IMR-90 (cell line): ENCODE measurements at regions not wholly inside any gene's neighbourhood (a gene's known extent, or its start where the extent isn't known, plus 50 kb on each side); places are given as distances from the start of the nearest gene placed in this dataset.
A peak's percentile ranks its signal among the peaks of the same experiment; 100 is the strongest.

Experiments
- ATAC-seq: fragments of 200-7000 bp; cut with Tn5 transposase; 2 replicates; pipeline ENCODE4 v1.9.1; 2020; ENCODE audit warnings: low read depth, mild to moderate bottlenecking, moderate library complexity
- BruUV-seq: library from RNA; stranded (reverse); fragments of 400-500 nt; replicated peaks from 2 replicates; lab custom pipeline; 2021; lab: Mats Ljungman, UMichigan
- CTCF ChIA-PET: fragments of 300-600 bp; formaldehyde crosslinking; extraction: SDS; loops from one replicate; lab custom pipeline; 2021; ENCODE audit warnings: antibody characterized with exemption; lab: Yijun Ruan, JAX
- POLR2A ChIA-PET: fragments of 300-600 bp; sonication (Branson Sonifier 250); formaldehyde crosslinking; loops from one replicate; lab custom pipeline; 2022; ENCODE audit warnings: antibody characterized with exemption; ENCODE audit not compliant: unreplicated experiment; lab: Charles Lee
- DNase-seq: peaks from one replicate; pipeline ENCODE4 v3.0.0; 2013
- H2AFZ ChIP-seq: replicated peaks from 2 replicates; pipeline ENCODE3; 2013; ENCODE audit warnings: low read length, mild to moderate bottlenecking; ENCODE audit not compliant: poor library complexity
- H2AK5ac ChIP-seq: 2 replicates; pipeline ENCODE4 v1.6.1; 2013; ENCODE audit warnings: low read depth, low read length, inconsistent platforms
- H2AK9ac ChIP-seq: replicated peaks from 2 replicates; pipeline ENCODE3; 2013; ENCODE audit warnings: mild to moderate bottlenecking, low read depth, low read length, moderate library complexity; ENCODE audit not compliant: poor library complexity
- H2BK120ac ChIP-seq: 2 replicates; pipeline ENCODE4 v1.6.1; 2013; ENCODE audit warnings: low read depth, low read length, inconsistent platforms
- H2BK15ac ChIP-seq: 3 replicates; pipeline ENCODE4 v1.6.1; 2013; ENCODE audit warnings: low read depth, low read length, inconsistent platforms
- H2BK20ac ChIP-seq: 2 replicates; pipeline ENCODE4 v1.6.1; 2013; ENCODE audit warnings: low read depth, mild to moderate bottlenecking, inconsistent platforms, low read length, moderate library complexity
- H2BK5ac ChIP-seq: 2 replicates; pipeline ENCODE4 v1.6.1; 2013; ENCODE audit warnings: mild to moderate bottlenecking, low read depth, low read length, inconsistent platforms; ENCODE audit not compliant: poor library complexity, severe bottlenecking
- H3K14ac ChIP-seq: replicated peaks from 2 replicates; pipeline ENCODE4 v1.6.1; 2013; ENCODE audit warnings: low read depth, low read length, inconsistent platforms
- H3K18ac ChIP-seq: 2 replicates; pipeline ENCODE4 v1.6.1; 2013; ENCODE audit warnings: low read depth, low read length, control low read depth
- H3K23ac ChIP-seq: 2 replicates; pipeline ENCODE4 v1.6.1; 2013; ENCODE audit warnings: low read depth, low read length, inconsistent platforms
- H3K27ac ChIP-seq: 2 replicates; pipeline ENCODE4 v1.5.1; 2013; ENCODE audit warnings: mild to moderate bottlenecking, control low read depth, low read length; ENCODE audit not compliant: insufficient read depth
- H3K27me3 ChIP-seq: 2 replicates; pipeline ENCODE4 v1.6.1; 2013; ENCODE audit warnings: low read length; ENCODE audit not compliant: control insufficient read depth, insufficient read depth
- H3K36me3 ChIP-seq: 2 replicates; pipeline ENCODE4 v1.6.1; 2013; ENCODE audit warnings: low read length, mixed read lengths; ENCODE audit not compliant: control insufficient read depth, insufficient read depth
- H3K4ac ChIP-seq: 2 replicates; pipeline ENCODE4 v1.6.1; 2013; ENCODE audit warnings: low read depth, low read length, inconsistent platforms
- H3K4me1 ChIP-seq: 2 replicates; pipeline ENCODE4 v1.6.1; 2013; ENCODE audit warnings: low read length, mixed read lengths; ENCODE audit not compliant: control insufficient read depth, insufficient read depth
- H3K4me2 ChIP-seq: 2 replicates; pipeline ENCODE4 v1.6.1; 2013; ENCODE audit warnings: low read depth, mild to moderate bottlenecking, control low read depth, low read length, moderate library complexity
- H3K4me3 ChIP-seq: 2 replicates; pipeline ENCODE4 v1.5.1; 2013; ENCODE audit warnings: low read depth, mild to moderate bottlenecking, control low read depth, low read length, moderate library complexity; ENCODE audit not compliant: insufficient read depth
- H3K56ac ChIP-seq: 2 replicates; pipeline ENCODE4 v1.6.1; 2013; ENCODE audit warnings: low read length, inconsistent platforms; ENCODE audit not compliant: insufficient read depth; ENCODE audit errors: extremely low read depth
- H3K79me1 ChIP-seq, 2 experiments: 2 replicates each; pipeline ENCODE4 v1.6.1; 2013; ENCODE audit warnings: low read length in 2 of 2, inconsistent platforms in 1 of 2, low read depth in 1 of 2
- H3K9ac ChIP-seq: 2 replicates; pipeline ENCODE4 v1.6.1; 2013; ENCODE audit warnings: low read depth, low read length, control low read depth
- H3K9me1 ChIP-seq: 2 replicates; pipeline ENCODE4 v1.6.1; 2013; ENCODE audit warnings: low read length, inconsistent platforms; ENCODE audit not compliant: insufficient read depth
- H3K9me3 ChIP-seq: 2 replicates; pipeline ENCODE4 v1.6.1; 2013; ENCODE audit warnings: low read length; ENCODE audit not compliant: control insufficient read depth, insufficient read depth
- H4K20me1 ChIP-seq: 2 replicates; pipeline ENCODE4 v1.6.1; 2013; ENCODE audit warnings: low read length, inconsistent platforms; ENCODE audit not compliant: insufficient read depth
- H4K5ac ChIP-seq: 2 replicates; pipeline ENCODE4 v1.6.1; 2013; ENCODE audit warnings: mild to moderate bottlenecking, low read depth, low read length, control low read depth
- H4K8ac ChIP-seq, 2 experiments: 2 replicates each; pipeline ENCODE4 v1.6.1; 2013; ENCODE audit warnings: low read depth in 2 of 2, low read length in 2 of 2, control low read depth in 1 of 2, inconsistent platforms in 1 of 2
- H4K91ac ChIP-seq: 2 replicates; pipeline ENCODE4 v1.6.1; 2013; ENCODE audit warnings: low read depth, low read length, inconsistent platforms; ENCODE audit not compliant: insufficient read depth
- CEBPB ChIP-seq: IDR thresholded peaks from 2 replicates; pipeline ENCODE4 v1.6.1; 2012; ENCODE audit warnings: low read depth, low read length, improper control_type of control experiment
- CHD1 ChIP-seq: IDR thresholded peaks from 2 replicates; pipeline ENCODE4 v1.6.1; 2012; ENCODE audit warnings: low read depth, low read length, improper control_type of control experiment
- FOS ChIP-seq: fragments of 150-350 bp; IDR thresholded peaks from 2 replicates; pipeline ENCODE4 v1.6.1; 2016; ENCODE audit warnings: low read depth, low read length
- NFE2L2 ChIP-seq: fragments of 150-350 bp; IDR thresholded peaks from 2 replicates; pipeline ENCODE4 v1.6.1; 2016; ENCODE audit warnings: low read depth, mild to moderate bottlenecking, low read length
- POLR2A ChIP-seq: IDR thresholded peaks from 2 replicates; pipeline ENCODE4 v1.6.1; 2012; ENCODE audit warnings: mild to moderate bottlenecking, low read depth, low read length
- RAD21 ChIP-seq: IDR thresholded peaks from 2 replicates; pipeline ENCODE4 v1.6.1; 2012; ENCODE audit warnings: low read length, improper control_type of control experiment
- RCOR1 ChIP-seq: IDR thresholded peaks from 2 replicates; pipeline ENCODE4 v1.6.1; 2012; ENCODE audit warnings: mild to moderate bottlenecking, low read length, improper control_type of control experiment; ENCODE audit not compliant: insufficient replicate concordance
- SMC3 ChIP-seq: fragments of 150-350 bp; IDR thresholded peaks from 2 replicates; pipeline ENCODE4 v1.6.1; 2016; ENCODE audit warnings: low read depth, mild to moderate bottlenecking, antibody characterized with exemption, low read length, moderate library complexity
- WGBS, 2 experiments: methylation state at CpG; one replicate each; pipeline versions ENCODE4 v1.1.5 to v1.1.7; 2013; ENCODE audit warnings: missing lambda C conversion rate in 2 of 2; ENCODE audit not compliant: insufficient read length in 1 of 2; ENCODE audit errors: extremely low coverage in 2 of 2; 5-methylcytosine and 5-hydroxymethylcytosine counted together
- dilution Hi-C: fragments of 300-500 bp; cut with HindIII; formaldehyde crosslinking; loops from one replicate; pipeline ENCODE4 v1.14.3; 2018; ENCODE audit warnings: low sequenced_read_pairs; ENCODE audit not compliant: unreplicated experiment
- in situ Hi-C: fragments of 300-500 bp; cut with MboI; formaldehyde crosslinking; loops from 3 replicates; pipeline ENCODE4 v1.14.3; 2019; ENCODE audit warnings: low sequenced_read_pairs, inconsistent platforms, mixed read lengths
- intact Hi-C: fragments of 100-400 bp; cut with micrococcal nuclease; formaldehyde crosslinking; loops from 2 replicates; pipeline ENCODE4 v1.10.0; 2022
- TF ChIP-seq, protein P1 (sequence below): fragments of 150-350 bp; IDR thresholded peaks from 2 replicates; pipeline ENCODE4 v1.6.1; 2016; ENCODE audit warnings: low read depth, mild to moderate bottlenecking, low read length, moderate library complexity, borderline replicate concordance

DNA sequence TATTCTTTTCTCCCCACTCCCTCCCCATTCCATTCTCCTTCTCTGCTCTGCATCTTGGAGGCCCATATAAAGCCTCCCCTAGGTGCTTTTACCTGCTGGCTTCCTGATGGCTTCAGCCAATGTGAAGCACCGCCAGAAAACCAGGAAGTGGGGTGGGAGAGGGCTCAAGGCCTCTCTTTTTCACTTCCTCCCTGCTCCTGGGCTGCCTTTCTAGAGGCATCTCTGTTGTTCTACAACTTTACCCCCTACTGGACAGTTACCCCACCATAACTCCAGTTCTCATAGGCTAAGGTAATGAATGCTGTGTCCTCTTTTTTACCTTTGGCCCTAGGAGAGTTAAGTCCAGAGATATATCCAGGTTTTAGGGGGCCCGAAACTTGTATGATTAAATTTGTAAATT is 62.4 kb upstream of the PPARGC1A start:
- Histone ChIP-seq H2BK15ac (no peak overlapping the region), H3K56ac (no peak overlapping the region), H3K36me3 (no peaks in the 10 kb centered on the region), H3K4me3 (no peak overlapping the region), H2AK5ac (no peak overlapping the region), H4K20me1 (no peaks in the 10 kb centered on the region), H2BK5ac (no peak overlapping the region), H2AK9ac (no peak overlapping the region), H4K5ac (no peak overlapping the region), H3K4me2 (no peak overlapping the region), H3K9me3 (no peaks in the 10 kb centered on the region), H3K23ac (no peak overlapping the region), H4K8ac (no peak overlapping the region), H2AFZ (peak overlapping the region; percentile 47), H3K9ac (no peak overlapping the region), H3K18ac (no peak overlapping the region), H2BK120ac (no peak overlapping the region), H3K27me3 (no peaks in the 10 kb centered on the region), H3K9me1 (no peaks in the 10 kb centered on the region), H2BK20ac (no peak overlapping the region), H3K79me1 (no peaks in the 10 kb centered on the region), H4K91ac (no peak overlapping the region), H3K14ac (no peak overlapping the region), H3K27ac (no peak overlapping the region), H3K4me1 (no peaks in the 10 kb centered on the region; the same call in 1 of the 2 replicates), H3K4ac (no peak overlapping the region)
- no CpG with 5 or more reads among the region's 2 CpGs for WGBS, 2 experiments
- no peak for TF ChIP-seq SMC3
- TF ChIP-seq, protein P1, sequence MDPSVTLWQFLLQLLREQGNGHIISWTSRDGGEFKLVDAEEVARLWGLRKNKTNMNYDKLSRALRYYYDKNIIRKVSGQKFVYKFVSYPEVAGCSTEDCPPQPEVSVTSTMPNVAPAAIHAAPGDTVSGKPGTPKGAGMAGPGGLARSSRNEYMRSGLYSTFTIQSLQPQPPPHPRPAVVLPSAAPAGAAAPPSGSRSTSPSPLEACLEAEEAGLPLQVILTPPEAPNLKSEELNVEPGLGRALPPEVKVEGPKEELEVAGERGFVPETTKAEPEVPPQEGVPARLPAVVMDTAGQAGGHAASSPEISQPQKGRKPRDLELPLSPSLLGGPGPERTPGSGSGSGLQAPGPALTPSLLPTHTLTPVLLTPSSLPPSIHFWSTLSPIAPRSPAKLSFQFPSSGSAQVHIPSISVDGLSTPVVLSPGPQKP: no peak
- TF ChIP-seq CEBPB: no peak
- TF ChIP-seq RCOR1: no peak
- no peak for TF ChIP-seq POLR2A
- no peak for TF ChIP-seq CHD1
- no peak for TF ChIP-seq NFE2L2
- TF ChIP-seq RAD21: no peak
- TF ChIP-seq FOS: no peak
- dilution Hi-C loops: no loop called here
- BruUV-seq: no TSS peak
- ChIA-PET POLR2A (no interaction called here), CTCF (no interaction called here)
- intact Hi-C loops: no loop called here
- in situ Hi-C loops: no loop called here
- ATAC-seq: no peak
- no peak for DNase-seq
